ENCODE measurements at regions not wholly inside any gene's neighbourhood (a gene's known extent, or its start where the extent isn't known, plus 50 kb on each side); places are given as distances from the start of the nearest gene placed in this dataset.

GRCh38 chr2:173623438-173624319 is 269.0 kb downstream of the CDCA7 start:
- Histone ChIP-seq H3K9me3 (ENCODE audit: control insufficient read depth in 4 of 4, insufficient read depth in 3 of 4, low read length in 3 of 4) (peaks cover 0 to 6% (median 0%) of the 10 kb centered on the region in 4 donors), H3K4me1 (ENCODE audit: control insufficient read depth in 5 of 5, insufficient read depth in 5 of 5, low read length in 5 of 5) (no peaks in the 10 kb centered on the region), H3K27ac (ENCODE audit: low read depth in 1 of 2, low read length in 1 of 2) (no peak overlapping the region), H3K36me3 (ENCODE audit: control insufficient read depth in 4 of 4, insufficient read depth in 4 of 4, low read length in 4 of 4) (no peaks in the 10 kb centered on the region), H3K4me3 (no peak overlapping the region), H3K9ac (ENCODE audit: insufficient read depth in 1 of 2, low read length in 2 of 2) (no peak overlapping the region), H3K27me3 (ENCODE audit: control insufficient read depth in 3 of 3, insufficient read depth in 3 of 3, low read length in 2 of 3) (no peaks in the 10 kb centered on the region)
- ATAC-seq (ENCODE audit: insufficient read depth, low FRiP score) (no peak), DNase-seq (no peak)
- WGBS, 2 donors = 78 to 85% methylated on average over 13 of the region's 13 CpGs
- TF ChIP-seq, protein P1, sequence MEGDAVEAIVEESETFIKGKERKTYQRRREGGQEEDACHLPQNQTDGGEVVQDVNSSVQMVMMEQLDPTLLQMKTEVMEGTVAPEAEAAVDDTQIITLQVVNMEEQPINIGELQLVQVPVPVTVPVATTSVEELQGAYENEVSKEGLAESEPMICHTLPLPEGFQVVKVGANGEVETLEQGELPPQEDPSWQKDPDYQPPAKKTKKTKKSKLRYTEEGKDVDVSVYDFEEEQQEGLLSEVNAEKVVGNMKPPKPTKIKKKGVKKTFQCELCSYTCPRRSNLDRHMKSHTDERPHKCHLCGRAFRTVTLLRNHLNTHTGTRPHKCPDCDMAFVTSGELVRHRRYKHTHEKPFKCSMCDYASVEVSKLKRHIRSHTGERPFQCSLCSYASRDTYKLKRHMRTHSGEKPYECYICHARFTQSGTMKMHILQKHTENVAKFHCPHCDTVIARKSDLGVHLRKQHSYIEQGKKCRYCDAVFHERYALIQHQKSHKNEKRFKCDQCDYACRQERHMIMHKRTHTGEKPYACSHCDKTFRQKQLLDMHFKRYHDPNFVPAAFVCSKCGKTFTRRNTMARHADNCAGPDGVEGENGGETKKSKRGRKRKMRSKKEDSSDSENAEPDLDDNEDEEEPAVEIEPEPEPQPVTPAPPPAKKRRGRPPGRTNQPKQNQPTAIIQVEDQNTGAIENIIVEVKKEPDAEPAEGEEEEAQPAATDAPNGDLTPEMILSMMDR (IDR thresholded peaks at IDR 0.05; ENCODE audit: control extremely low read depth, extremely low read depth) = no peak

DNA sequence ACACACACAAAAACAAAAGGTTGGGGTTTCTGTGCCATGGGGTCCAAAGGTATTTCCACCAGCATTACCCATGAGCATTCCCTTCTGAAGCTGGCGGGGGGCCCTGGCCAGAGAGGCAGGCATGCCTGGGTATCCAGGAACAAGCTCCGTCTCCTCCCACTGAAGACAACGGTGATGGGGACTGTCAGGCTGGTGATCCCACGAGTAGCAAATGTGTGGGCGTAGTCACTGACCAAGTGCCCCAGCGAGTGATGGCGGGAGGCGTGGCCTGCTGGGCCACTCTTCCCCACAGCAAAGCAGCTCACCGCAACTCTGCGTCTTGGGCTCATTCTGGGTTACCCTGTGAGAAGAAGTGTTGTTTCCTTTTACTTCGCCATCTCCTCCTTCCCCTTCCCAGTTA is 270.6 kb downstream of the CDCA7 start:
- DNase-seq (no peak), ATAC-seq (ENCODE audit: insufficient read depth, low FRiP score) (no peak)
- Histone ChIP-seq H3K9ac (ENCODE audit: insufficient read depth in 1 of 2, low read length in 2 of 2) (no peak overlapping the region), H3K27me3 (ENCODE audit: control insufficient read depth in 3 of 3, insufficient read depth in 3 of 3, low read length in 2 of 3) (no peaks in the 10 kb centered on the region), H3K9me3 (ENCODE audit: control insufficient read depth in 4 of 4, insufficient read depth in 3 of 4, low read length in 3 of 4) (peaks cover 0 to 6% (median 0%) of the 10 kb centered on the region in 4 donors), H3K4me3 (no peak overlapping the region), H3K4me1 (ENCODE audit: control insufficient read depth in 5 of 5, insufficient read depth in 5 of 5, low read length in 5 of 5) (no peaks in the 10 kb centered on the region), H3K36me3 (ENCODE audit: control insufficient read depth in 4 of 4, insufficient read depth in 4 of 4, low read length in 4 of 4) (no peaks in the 10 kb centered on the region), H3K27ac (ENCODE audit: low read depth in 1 of 2, low read length in 1 of 2) (no peak overlapping the region)
- TF ChIP-seq, protein P1 (IDR thresholded peaks at IDR 0.05; ENCODE audit: control extremely low read depth, extremely low read depth) = no peak
- WGBS, 2 donors = 95 to 98% methylated on average over 11 of the region's 11 CpGs

GRCh38 chr2:173629076-173629475 is 274.4 kb downstream of the CDCA7 start:
- Histone ChIP-seq H3K27ac (ENCODE audit: low read depth in 1 of 2, low read length in 1 of 2) (no peak overlapping the region), H3K27me3 (ENCODE audit: control insufficient read depth in 3 of 3, insufficient read depth in 3 of 3, low read length in 2 of 3) (peaks cover 0 to 4% (median 0%) of the 10 kb centered on the region in 3 donors), H3K4me1 (ENCODE audit: control insufficient read depth in 5 of 5, insufficient read depth in 5 of 5, low read length in 5 of 5) (no peaks in the 10 kb centered on the region), H3K9me3 (ENCODE audit: control insufficient read depth in 4 of 4, insufficient read depth in 3 of 4, low read length in 3 of 4) (no peaks in the 10 kb centered on the region), H3K9ac (ENCODE audit: insufficient read depth in 1 of 2, low read length in 2 of 2) (no peak overlapping the region), H3K4me3 (no peak overlapping the region), H3K36me3 (ENCODE audit: control insufficient read depth in 4 of 4, insufficient read depth in 4 of 4, low read length in 4 of 4) (no peaks in the 10 kb centered on the region)
- ATAC-seq (ENCODE audit: insufficient read depth, low FRiP score) (no peak), DNase-seq (no peak)
- TF ChIP-seq, protein P1 (IDR thresholded peaks at IDR 0.05; ENCODE audit: control extremely low read depth, extremely low read depth) = no peak

Measured in lung (tissue), 11 donors.